Stimulated activated CD4-positive, alpha-beta T cell treated with anti-CD3 and anti-CD28 coated beads, Interleukin-1b, Interleukin-23, amount 100 ng/mL, for 24 hours (primary cell): ENCODE measurements at regions not wholly inside any gene's neighbourhood (a gene's known extent, or its start where the extent isn't known, plus 50 kb on each side); places are given as distances from the start of the nearest gene placed in this dataset.

ENCODE experiments used
- DNase-seq, 4 experiments: peaks; one replicate each; pipeline ENCODE4 v3.0.0-alpha.2; 2020; ENCODE audit warnings: low read depth in 4 of 4, low spot score in 1 of 4

DNA sequence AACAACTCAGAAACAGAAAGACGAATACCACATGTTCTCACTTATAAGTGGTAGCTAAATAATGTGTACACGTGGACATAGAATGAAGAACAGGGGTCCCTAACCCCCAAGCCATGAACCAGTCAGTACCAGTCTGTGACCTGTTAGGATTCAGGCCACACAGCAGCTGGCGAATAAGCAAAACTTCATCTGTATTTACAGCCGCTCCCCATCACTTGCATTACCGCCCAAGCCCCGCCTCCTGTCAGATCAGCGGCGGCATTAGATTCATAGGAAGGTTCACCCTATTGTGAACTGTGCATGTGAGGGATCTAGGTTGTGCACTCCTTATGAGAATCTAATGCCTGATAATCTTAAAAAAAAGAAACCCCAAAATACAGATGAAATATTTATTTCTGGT lies 1128.7 kb downstream of the NLGN4X start:
- DNase-seq, result no peak

DNA sequence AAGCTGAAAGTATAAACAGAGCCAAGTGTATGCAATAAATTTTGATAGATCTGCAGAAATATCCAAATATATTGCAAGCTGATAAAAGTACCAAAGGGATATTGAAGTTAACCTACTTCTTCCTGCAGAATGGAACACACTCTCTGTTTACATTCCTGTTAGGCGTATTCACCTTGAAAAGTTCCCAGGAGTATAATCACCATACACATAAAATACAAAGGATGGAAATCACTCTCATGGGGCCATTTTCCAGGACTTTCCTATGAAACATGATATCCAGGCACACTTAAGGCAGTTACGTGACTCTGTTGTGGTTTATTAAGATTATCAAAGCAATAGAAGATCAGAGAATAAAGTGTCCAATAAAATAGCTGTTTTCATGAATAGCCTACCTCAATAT lies 1142.3 kb downstream of the NLGN4X start:
- no peak for DNase-seq

DNA sequence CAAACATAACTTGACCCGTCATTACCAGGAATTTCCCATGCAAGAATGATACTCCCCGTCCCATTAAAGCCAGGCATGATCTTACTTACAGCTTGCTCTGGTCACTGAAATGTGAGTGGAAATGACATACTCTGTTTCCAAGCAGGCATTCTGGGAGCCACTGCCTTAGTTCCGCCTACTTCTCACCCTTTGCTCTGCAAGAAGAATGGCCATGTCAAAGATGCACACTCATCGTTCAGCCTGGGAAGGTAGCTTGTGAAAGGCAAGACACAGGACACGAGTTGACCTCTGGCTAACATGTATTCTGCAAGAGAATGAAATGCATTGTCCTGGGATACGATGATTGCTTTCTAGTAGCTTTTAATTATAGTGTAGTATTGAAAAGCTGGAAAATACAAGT lies 1144.4 kb downstream of the NLGN4X start:
- DNase-seq, result no peak

DNA sequence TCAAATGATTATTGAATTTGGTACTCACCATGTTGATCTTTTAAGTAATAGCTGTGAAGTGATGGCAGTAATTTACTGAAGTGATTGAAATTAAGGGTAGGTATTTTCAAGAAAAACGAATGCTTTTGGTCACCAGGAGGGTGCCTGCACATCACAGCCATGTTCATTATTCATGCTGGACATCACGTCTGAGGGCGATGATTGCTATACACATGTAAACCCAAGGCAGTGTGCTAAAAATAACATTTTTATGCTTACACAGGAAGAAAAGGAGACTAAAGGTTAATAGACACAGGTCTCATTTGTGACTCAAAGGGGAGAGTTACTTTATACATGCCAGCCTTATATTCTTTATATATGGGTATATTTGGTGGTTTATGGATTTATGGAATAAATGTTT lies 1146.0 kb downstream of the NLGN4X start:
- DNase-seq, result no peak

DNA sequence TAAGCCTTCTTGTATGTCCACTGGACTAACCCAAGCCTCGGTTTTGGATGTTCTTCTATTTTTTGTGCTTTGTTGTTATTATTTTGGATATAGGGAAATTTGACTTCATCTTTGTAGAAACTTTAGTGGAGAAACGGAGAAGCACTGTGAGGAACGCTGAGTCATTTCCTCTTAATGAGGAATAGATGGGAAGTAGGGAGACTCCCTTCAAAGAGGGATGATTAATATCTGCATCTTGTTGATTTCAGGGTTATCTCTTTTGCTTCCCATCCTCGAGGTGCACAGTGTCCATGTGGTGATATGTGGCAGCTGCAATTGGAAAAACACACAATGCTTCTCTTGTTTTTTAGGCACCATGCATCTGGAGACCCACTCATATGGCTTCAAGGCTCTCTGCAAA lies 1147.9 kb downstream of the NLGN4X start:
- DNase-seq, result no peak

DNA sequence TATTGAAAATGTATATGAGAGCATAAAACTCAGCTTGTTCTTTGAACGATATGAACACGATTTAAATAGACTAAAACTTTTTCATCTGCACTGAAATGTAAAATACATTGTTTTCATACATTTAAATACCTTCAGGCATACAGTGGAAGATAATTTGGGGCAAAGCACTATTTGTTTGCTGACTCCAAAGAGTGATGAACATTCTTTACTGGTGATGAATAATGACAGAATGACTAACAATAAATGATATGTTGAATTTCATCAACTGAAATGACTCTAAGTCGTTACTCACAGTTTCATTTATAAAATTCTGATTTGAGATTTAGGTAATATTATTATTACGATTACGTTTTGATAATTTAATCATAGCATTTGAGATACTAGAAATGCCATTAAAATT lies 1160.1 kb downstream of the NLGN4X start:
- DNase-seq, result no peak

DNA sequence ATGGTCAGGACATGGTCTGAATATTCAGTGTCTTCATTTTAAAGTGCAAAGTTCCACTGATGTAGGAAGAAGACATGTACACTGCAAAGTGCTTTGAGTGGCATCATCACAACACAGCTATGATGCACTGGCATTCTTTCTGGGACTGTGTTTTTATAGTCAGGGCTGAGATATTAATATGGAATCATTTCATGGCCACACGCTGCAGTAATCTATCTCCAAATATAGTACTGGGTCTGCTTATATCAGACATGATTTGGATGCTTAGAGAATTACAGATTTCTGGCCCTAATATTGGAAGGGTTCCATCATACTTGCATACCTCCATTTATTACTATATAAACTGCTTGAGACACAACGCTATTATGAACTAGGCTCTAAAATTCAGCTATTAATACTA lies 1170.9 kb downstream of the NLGN4X start:
- no peak for DNase-seq

DNA sequence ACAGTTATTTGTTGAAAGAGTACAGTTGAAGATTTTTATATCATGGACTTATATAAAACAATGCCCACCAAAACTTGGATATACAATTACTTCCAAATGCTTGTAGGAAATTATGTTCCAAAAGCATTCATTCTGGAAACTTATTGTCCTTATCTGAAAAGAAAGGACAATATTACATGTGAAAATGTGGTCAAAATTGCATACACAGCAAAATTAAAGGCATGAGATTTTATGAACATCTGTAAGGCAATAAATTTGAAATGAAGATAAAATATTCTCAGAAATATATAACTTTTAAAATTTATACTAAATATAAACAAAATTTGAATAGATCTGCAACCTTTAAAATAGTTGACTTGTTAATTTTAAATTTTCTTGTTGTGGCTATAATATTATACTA lies 1173.8 kb downstream of the NLGN4X start:
- no peak for DNase-seq

DNA sequence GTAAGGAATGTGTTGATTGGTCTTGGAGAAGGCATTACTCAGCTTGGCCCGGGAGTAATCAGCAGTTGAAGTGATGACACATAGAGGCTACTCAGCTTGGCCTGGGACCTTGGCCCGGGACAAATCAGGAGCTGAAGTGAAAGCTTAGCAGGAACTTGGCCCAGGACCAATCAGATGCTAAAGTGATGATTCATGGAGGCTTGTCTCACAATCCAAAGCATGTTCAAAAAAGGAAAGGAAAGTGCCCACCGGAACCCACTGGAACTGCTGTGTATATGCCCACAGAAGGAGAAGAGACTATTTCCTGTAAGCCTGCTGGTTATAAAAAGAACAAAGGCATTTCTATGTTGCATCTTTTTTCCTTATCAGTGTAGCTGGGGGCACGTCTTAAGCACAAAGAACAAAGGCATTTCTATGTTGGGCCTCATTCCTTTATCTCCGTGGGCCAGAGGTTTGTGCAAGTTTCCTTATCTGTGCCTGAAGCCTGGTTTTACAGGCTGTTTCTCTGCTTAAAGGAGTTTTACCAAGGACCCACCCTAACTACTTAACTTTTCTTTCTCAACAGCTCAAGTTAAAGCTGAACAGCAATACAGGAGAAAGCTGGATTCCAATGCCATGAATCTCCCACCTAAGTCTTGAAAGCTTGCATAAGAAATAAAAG lies 1176.7 kb downstream of the NLGN4X start:
- DNase-seq, result no peak

DNA sequence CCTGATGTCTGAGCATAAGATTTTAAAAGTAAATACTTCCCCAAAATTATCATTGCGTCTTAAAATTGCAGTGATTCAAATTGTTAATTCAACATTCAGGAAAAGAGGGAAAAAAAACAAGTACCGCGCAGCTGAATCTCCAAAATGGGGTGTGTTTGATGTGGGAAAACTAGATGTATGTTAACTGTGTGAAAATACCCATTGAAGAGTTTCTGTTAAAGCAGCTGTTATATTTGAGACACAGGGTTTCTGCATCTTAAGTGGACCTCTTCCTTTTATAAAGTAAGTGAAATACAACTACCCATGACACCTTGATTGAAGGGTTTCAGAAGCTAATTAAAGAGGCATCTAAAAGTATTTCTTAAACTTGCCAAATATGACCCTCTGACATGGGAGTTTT lies 1186.1 kb downstream of the NLGN4X start:
- no peak for DNase-seq

DNA sequence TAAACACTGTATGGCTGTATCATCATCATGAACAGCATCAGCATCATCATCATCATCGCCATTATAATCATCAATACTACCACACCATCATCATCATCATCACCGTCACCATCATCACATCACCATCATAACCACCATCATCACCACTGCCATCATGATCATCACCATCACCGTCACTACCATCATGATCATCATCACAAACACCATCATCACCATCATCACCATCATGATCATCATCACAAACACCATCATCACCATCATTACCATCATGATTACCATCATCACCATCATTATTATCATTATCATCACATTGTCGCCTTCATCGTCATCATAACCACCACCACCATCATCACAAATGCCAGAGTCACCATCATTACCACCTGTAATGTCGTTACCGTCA lies 1196.9 kb downstream of the NLGN4X start:
- DNase-seq, result no peak

DNA sequence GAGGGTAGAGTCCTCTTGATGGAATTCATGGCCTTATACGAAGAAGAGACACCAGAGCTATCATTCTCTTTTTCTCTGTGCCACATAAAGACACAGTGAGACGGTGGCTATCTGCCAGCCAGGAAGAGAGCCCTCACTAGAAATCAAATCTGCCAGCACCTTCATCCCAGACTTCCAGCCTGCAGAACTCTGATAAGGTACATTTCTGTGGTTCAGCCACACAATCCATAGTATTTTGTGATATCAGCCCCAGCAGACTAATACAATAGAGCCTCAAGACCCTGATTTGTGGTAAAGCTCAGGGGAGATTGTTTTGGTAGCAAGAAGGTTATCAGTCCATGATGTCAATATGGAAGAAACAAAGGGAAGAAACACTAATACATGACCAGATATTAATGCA lies 1213.2 kb downstream of the NLGN4X start:
- no peak for DNase-seq

DNA sequence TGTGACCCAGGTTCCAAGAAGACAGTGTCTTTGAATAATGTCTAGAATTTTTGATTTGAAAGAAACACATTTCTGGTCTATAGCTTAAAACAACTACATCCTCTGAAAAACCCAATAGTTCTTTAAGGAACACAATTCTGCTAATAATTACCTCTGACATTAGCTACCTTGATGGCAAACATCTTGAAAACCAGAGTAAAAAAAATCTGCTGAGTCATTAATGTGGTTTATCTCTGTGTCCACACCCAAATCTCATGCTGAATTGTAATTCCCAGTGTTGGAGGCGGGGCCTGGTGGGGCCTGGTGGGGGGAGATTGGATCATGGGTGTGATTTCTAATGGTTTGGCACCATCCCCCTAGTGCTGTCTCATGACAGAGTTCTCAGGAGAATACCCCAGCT lies 1233.8 kb downstream of the NLGN4X start:
- no peak for DNase-seq

DNA sequence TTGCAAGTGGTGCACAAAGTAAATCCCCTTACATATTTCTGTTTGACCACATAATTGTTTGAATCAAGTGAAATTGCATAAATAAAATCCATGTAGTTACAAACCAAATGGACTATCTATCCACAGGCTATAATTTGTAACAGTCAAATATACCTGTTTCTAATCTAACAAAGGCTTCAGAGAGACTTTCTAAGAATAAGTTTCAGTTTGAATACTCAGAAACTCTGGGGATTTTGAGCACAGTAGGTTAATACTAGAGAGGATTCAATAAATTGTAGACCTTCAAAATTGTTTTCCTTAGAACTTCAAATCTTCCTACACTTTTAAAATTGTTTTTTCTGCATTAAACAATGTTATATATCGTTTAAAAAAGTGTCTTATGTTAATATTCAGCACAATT lies 1250.1 kb downstream of the NLGN4X start:
- DNase-seq, result no peak

DNA sequence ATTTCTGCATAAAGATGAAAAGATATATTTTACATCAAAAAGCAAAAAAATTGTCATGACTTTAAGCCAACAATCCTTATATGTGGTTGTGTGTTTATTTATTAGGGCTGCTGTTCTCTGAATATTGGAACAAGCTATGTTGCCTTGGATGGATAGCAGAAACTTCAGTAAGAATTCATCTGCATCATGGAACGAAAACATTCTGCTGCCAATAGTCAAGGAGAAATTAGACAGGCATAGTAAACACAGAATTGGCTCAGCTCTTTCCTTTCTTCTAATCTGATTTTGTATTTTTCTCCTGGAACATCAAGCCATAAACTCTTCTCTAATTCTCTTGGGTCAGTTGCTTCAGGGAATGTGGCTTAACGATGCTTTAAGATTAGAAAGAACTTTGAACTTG lies 1257.0 kb downstream of the NLGN4X start:
- no peak for DNase-seq

DNA sequence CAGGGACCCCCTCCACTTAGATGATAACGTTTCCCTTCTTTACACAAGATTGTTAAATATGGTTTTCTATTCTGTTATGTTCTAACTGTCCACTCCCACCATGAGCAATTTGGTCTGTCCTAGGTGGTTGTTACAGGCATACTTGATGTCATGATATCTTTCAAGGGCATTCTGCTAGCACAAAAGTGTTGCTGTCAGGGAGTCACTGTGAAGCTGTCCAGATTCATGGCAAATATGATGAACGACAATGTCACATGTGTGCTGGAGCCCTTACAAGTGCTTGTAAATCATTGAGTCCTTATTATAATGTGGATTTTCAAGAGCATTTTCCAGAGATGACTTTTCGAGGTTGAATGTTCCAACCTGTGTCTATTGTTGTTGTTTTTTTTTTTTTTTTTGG lies 1250.7 kb upstream of the PRKX start:
- no peak for DNase-seq

DNA sequence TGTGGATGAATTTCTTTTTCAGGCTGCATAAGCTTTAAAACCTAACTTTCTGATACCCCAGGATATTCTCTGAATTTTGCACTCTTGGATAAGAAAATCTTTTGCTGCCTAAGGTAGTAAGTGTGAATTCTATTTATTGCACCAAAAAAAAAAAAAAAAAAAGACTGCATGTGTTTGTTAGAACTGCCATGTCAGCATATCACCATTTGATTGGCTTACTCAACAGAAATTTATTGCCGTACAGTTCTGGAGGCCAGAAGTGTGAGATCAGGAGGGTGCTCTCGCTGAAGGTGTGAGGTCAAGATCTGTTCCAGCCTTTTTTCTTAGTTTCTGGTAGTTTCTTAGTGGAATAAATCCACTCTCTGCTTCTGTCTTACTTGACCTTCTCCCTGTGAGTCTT lies 1250.0 kb upstream of the PRKX start:
- no peak for DNase-seq

DNA sequence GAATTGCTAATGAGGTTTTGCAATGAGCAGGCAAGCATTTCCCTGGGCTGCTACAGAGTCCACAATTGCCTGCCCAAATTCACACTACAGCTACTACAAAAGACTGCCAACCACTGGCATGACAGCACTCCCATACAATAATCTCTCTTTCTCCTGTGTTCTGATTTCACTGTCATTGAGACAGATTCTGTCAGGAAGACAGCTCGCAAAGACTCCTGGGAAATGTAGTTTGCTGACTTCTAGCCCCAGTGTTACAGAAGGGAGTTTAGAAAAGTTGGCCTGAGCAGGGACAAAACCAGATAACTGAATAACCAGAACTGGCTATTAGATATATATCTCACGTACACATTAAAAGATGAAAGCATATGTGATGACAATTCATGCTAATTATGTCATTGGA lies 1231.3 kb upstream of the PRKX start:
- no peak for DNase-seq

DNA sequence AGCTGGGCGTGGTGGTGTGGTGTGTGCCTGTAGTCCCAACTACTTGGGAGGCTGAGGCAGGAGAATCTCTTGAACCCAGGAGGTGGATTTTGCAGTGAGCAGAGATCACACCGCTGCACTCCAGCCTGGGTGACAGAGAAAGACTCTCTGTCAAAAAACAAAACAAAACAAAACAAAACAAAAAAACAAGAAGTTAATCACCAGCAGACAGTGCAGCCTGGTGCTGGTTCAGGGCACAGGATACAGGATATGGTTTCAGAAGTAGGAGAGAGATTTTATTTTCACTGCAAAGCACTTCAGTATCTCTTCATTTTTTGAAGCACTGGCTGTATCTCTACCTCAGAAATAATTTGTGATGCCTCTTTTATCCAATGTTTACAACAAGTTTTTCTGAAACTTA lies 1222.9 kb upstream of the PRKX start:
- DNase-seq, result no peak

DNA sequence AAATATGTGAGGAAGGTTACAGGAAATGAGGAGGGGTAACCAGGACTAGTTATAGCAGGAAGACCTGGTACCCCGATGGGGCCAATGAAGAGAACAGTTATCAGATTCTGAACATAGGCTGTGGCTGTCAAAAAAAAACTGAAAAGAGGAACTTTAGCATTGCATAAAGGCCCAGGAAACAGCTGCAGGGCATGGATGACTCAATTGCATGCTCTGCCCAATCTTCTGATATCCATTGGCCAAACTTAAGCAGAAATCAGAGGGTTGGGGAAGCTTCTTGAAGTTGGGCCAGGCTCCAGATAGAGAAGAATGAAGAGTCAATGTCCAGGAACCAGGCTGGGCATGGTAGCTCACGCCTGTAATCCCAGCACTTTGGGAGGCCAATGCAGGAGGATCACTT lies 1222.4 kb upstream of the PRKX start:
- DNase-seq, result no peak

DNA sequence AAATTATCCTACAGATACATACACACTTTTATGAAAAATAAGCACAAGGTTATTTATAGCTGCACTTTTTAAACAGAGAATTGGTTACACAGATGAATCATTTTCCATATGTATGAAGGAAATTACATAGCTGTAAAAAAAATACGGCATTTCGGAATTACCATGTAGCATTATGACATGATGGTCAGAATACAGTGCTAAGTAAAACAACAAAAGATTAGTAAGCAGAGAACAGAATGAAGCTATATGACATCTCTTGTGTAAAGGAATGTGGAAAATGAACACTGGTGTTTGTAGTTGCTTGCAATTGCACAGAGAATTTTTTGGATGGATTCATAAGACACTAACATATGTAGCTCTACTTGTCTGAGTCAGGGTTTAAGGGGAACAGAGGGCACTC lies 1222.0 kb upstream of the PRKX start:
- no peak for DNase-seq

DNA sequence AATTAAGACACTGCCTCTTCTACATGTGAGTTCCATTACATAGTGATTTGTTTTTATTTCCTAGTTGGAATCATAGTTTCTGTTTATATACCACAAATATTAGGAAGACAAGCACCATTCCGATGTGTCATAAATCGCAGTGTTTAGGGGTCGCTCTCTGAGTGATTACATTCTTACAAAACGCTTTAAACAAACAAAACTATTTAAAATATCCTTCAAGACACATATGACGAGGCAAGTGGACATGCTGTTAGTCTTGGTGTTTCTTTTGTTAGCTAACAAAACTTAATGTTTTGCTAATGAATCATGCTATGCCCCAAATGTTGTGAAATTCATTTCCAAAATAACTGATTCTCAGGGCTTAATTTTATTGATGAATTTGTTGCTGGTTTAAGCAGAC lies 1219.3 kb upstream of the PRKX start:
- no peak for DNase-seq

DNA sequence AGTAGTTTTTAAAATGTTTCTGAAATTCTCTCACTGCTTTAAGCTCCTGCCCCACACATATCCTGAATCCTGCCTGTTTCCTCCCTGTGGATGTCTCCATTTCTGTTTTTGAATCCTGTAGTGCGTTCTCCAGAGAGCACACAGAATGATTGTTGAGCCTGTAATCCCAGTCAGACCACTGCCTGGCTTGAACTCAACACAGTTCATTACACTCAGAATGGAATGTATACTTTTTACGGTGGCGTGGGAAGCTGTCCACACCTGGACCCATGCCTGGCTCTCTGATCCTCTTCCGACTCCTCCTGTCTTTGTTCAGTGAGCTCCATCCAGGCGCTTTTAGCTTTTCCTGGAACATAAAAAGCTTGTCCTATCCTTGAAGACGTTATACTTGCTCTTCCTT lies 1217.0 kb upstream of the PRKX start:
- DNase-seq, result no peak

DNA sequence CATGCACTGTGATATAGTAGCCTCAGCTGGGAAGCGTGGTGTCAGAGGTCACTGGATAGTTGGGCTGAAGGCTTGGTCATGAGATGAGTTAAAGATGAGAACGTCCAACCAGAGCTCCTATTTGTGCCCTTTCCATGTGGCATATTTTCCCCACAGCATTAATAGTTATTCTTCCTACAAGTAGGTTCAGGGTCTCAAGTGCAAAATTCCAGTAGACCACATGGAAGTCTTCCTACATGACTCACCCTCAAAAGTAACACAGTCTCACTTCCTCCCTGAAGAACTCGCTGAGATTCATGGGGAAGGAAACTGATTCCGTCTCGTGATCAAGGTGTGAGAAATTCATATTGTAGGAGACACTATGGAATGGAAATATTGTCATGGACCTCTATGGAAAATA lies 1212.5 kb upstream of the PRKX start:
- DNase-seq, result no peak
